Astrocyte (in vitro differentiated cells and primary cell): ENCODE measurements at regions not wholly inside any gene's neighbourhood (a gene's known extent, or its start where the extent isn't known, plus 50 kb on each side); places are given as distances from the start of the nearest gene placed in this dataset.

Experiments
- DNase-seq: peaks from one replicate; pipeline ENCODE4 v3.0.0-alpha.2; 2010; ENCODE audit warnings: low read depth
- FAIRE-seq: peaks from 2 replicates; lab custom pipeline; 2011; peaks lifted over from hg19 to GRCh38; lab: Jason Lieb, UNC
- H2AFZ ChIP-seq: 2 replicates; pipeline ENCODE4 v1.6.0; 2012; ENCODE audit warnings: low read depth, low read length, inconsistent platforms
- H3K27ac ChIP-seq: 2 replicates; pipeline ENCODE4 v1.5.1; 2011; ENCODE audit warnings: low read depth, low read length, inconsistent platforms
- H3K27me3 ChIP-seq: 2 replicates; pipeline ENCODE4 v1.6.0; 2011; ENCODE audit warnings: low read length, inconsistent platforms; ENCODE audit not compliant: insufficient read depth
- H3K36me3 ChIP-seq: 2 replicates; pipeline ENCODE4 v1.5.1; 2011; ENCODE audit warnings: low read length, inconsistent platforms; ENCODE audit not compliant: insufficient read depth
- H3K4me1 ChIP-seq: 2 replicates; pipeline ENCODE4 v1.5.1; 2011; ENCODE audit warnings: low read length, inconsistent platforms; ENCODE audit not compliant: insufficient read depth
- H3K4me2 ChIP-seq: 2 replicates; pipeline ENCODE4 v1.6.0; 2012; ENCODE audit warnings: low read length, inconsistent platforms
- H3K4me3 ChIP-seq: 2 replicates; pipeline ENCODE4 v1.5.1; 2011; ENCODE audit warnings: low read depth, mild to moderate bottlenecking, low read length, inconsistent platforms; ENCODE audit not compliant: insufficient read depth
- H3K79me2 ChIP-seq: 2 replicates; pipeline ENCODE4 v1.6.0; 2012; ENCODE audit warnings: mild to moderate bottlenecking, low read length, inconsistent platforms; ENCODE audit not compliant: insufficient read depth
- H3K9ac ChIP-seq: 2 replicates; pipeline ENCODE4 v1.6.0; 2012; ENCODE audit warnings: mild to moderate bottlenecking, low read length, inconsistent platforms
- H3K9me3 ChIP-seq: 2 replicates; pipeline ENCODE4 v1.5.1; 2012; ENCODE audit warnings: low read depth, mild to moderate bottlenecking, low read length, inconsistent platforms; ENCODE audit not compliant: insufficient read depth
- H4K20me1 ChIP-seq: 2 replicates; pipeline ENCODE4 v1.6.0; 2012; ENCODE audit warnings: low read length, inconsistent platforms; ENCODE audit not compliant: insufficient read depth
- H3K27ac Mint-ChIP-seq: one replicate; pipeline ENCODE4 v1.8.0; 2021; ENCODE audit warnings: mild to moderate bottlenecking, mixed read lengths; ENCODE audit not compliant: unreplicated experiment
- H3K27me3 Mint-ChIP-seq: one replicate; pipeline ENCODE4 v1.8.0; 2021; ENCODE audit warnings: low read depth, mixed read lengths; ENCODE audit not compliant: unreplicated experiment
- H3K36me3 Mint-ChIP-seq: one replicate; pipeline ENCODE4 v1.8.0; 2021; ENCODE audit warnings: low read depth, mixed read lengths; ENCODE audit not compliant: unreplicated experiment
- H3K4me1 Mint-ChIP-seq: one replicate; pipeline ENCODE4 v1.8.0; 2021; ENCODE audit warnings: low read depth, mixed read lengths; ENCODE audit not compliant: unreplicated experiment
- H3K4me3 Mint-ChIP-seq: one replicate; pipeline ENCODE4 v1.8.0; 2021; ENCODE audit warnings: mild to moderate bottlenecking, moderate library complexity, mixed read lengths; ENCODE audit not compliant: unreplicated experiment
- H3K9me3 Mint-ChIP-seq: one replicate; pipeline ENCODE4 v1.8.0; 2021; ENCODE audit warnings: mild to moderate bottlenecking, mixed read lengths; ENCODE audit not compliant: unreplicated experiment
- CTCF ChIP-seq: IDR thresholded peaks from 2 replicates; pipeline ENCODE4 v1.5.1; 2011; ENCODE audit warnings: low read depth, mild to moderate bottlenecking, inconsistent platforms, low read length, moderate library complexity; ENCODE audit not compliant: insufficient read depth
- EZH2 ChIP-seq: IDR thresholded peaks from 2 replicates; pipeline ENCODE4 v1.6.1; 2012; ENCODE audit warnings: mild to moderate bottlenecking, low read length, inconsistent platforms; ENCODE audit not compliant: insufficient read depth

GRCh38 chr2:142803158-142803557, 74.3 kb upstream of the KYNU start:
- Histone ChIP-seq H3K4me2 (no peak overlapping the region), H3K4me3 (no peak overlapping the region), H2AFZ (no peak overlapping the region), H3K36me3 (no peaks in the 10 kb centered on the region), H3K79me2 (no peaks in the 10 kb centered on the region), H3K9ac (no peak overlapping the region), H4K20me1 (no peaks in the 10 kb centered on the region), H3K9me3 (no peaks in the 10 kb centered on the region), H3K27ac (no peak overlapping the region), H3K4me1 (no peaks in the 10 kb centered on the region), H3K27me3 (no peaks in the 10 kb centered on the region)
- Mint-ChIP-seq H3K4me3 (no peak overlapping the region), H3K4me1 (no peaks in the 10 kb centered on the region), H3K27ac (no peak overlapping the region), H3K27me3 (no peaks in the 10 kb centered on the region), H3K36me3 (no peaks in the 10 kb centered on the region), H3K9me3 (peaks cover 1% of the 10 kb centered on the region)
- no peak for DNase-seq
- TF ChIP-seq EZH2 (no peak), CTCF (no peak)
- no peak for FAIRE-seq

GRCh38 chr2:142796588-142796987, 80.9 kb upstream of the KYNU start:
- Mint-ChIP-seq H3K36me3 (no peaks in the 10 kb centered on the region), H3K27ac (no peak overlapping the region), H3K4me3 (no peak overlapping the region), H3K27me3 (no peaks in the 10 kb centered on the region), H3K4me1 (no peaks in the 10 kb centered on the region), H3K9me3 (peaks cover 7% of the 10 kb centered on the region)
- H3K27me3 ChIP-seq: no peaks in the 10 kb centered on the region
- H3K9me3 ChIP-seq: no peaks in the 10 kb centered on the region
- no peak overlapping the region for H2AFZ ChIP-seq
- no peak for DNase-seq
- H3K9ac ChIP-seq: no peak overlapping the region
- no peak overlapping the region for H3K27ac ChIP-seq
- H3K79me2 ChIP-seq: no peaks in the 10 kb centered on the region
- FAIRE-seq: no peak
- H3K4me2 ChIP-seq: no peak overlapping the region
- no peaks in the 10 kb centered on the region for H3K36me3 ChIP-seq
- no peaks in the 10 kb centered on the region for H4K20me1 ChIP-seq
- H3K4me1 ChIP-seq: no peaks in the 10 kb centered on the region
- H3K4me3 ChIP-seq: no peak overlapping the region
- TF ChIP-seq EZH2 (no peak), CTCF (no peak)

- Histone ChIP-seq H3K4me1 (no peaks in the 10 kb centered on the region), H3K36me3 (no peaks in the 10 kb centered on the region), H3K9ac (no peak overlapping the region), H3K79me2 (no peaks in the 10 kb centered on the region), H3K27ac (no peak overlapping the region), H2AFZ (no peak overlapping the region), H3K9me3 (no peaks in the 10 kb centered on the region), H3K4me2 (no peak overlapping the region), H3K27me3 (no peaks in the 10 kb centered on the region), H4K20me1 (no peaks in the 10 kb centered on the region), H3K4me3 (no peak overlapping the region)
- H3K36me3 Mint-ChIP-seq: no peaks in the 10 kb centered on the region
- FAIRE-seq (no peak), DNase-seq (no peak)
- peaks cover 6% of the 10 kb centered on the region for H3K9me3 Mint-ChIP-seq
- H3K4me3 Mint-ChIP-seq: no peak overlapping the region
- TF ChIP-seq CTCF: no peak
- TF ChIP-seq EZH2: no peak
- no peak overlapping the region for H3K27ac Mint-ChIP-seq
- H3K4me1 Mint-ChIP-seq: no peaks in the 10 kb centered on the region
- no peaks in the 10 kb centered on the region for H3K27me3 Mint-ChIP-seq
Observed at GRCh38 chr2:142796161-142796560, 81.3 kb upstream of the KYNU start.
